GM21576 (cell line): ENCODE measurements at regions not wholly inside any gene's neighbourhood (a gene's known extent, or its start where the extent isn't known, plus 50 kb on each side); places are given as distances from the start of the nearest gene placed in this dataset.
"Not testable (repeated sequence)": the region's sequence is repeated elsewhere in the genome, so short reads cannot be mapped to it uniquely, and the experiment has no call there.

Source experiments
- ATAC-seq: cut with Tn5 transposase; IDR thresholded peaks from one replicate; pipeline ENCODE4 v1.9.1; 2021; ENCODE audit warnings: mild to moderate bottlenecking, moderate library complexity; ENCODE audit not compliant: unreplicated experiment

DNA sequence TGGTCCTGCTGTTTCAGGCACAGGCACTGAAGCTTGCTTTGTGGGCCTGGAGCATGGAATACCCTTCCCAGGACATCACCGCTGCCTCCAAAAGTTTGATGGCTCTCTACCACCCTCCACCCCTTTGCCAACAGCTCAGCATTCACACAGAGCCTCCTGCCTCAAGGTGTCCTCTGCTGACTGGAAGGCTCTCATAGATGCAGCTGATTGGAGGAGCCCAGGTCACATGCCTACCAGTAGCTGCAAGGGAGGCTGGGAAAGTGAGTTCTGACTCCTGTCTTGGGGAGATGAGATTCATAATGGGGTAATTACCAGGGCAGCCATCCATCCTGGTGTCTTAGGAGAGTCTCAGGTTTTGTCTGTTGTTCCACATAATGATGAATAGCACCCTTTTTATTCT is 124.8 kb upstream of the GRIK3 start:
- no peak for ATAC-seq

DNA sequence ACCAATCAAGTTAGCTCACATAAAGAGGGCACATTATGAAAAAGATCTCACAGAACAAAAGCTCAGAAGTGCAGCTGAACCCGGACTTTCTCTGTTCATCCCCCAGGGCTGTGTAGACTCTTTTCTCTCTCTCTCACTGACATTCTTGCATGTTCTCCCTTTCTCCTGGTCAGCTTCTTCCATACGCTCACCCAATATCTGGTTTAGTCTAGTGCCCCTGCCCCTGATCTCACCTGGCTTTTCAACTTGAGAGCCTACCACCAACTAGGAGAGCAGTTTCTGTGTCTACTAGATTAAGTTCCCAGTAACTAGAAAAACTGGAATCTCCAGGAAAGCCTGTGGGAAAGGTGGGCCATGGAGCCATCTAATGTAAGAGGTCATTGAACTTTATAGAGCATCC is 126.9 kb upstream of the GRIK3 start:
- no peak for ATAC-seq

GRCh38 chr1:37162059-37162458 is 127.7 kb upstream of the GRIK3 start:
- ATAC-seq: no peak

DNA sequence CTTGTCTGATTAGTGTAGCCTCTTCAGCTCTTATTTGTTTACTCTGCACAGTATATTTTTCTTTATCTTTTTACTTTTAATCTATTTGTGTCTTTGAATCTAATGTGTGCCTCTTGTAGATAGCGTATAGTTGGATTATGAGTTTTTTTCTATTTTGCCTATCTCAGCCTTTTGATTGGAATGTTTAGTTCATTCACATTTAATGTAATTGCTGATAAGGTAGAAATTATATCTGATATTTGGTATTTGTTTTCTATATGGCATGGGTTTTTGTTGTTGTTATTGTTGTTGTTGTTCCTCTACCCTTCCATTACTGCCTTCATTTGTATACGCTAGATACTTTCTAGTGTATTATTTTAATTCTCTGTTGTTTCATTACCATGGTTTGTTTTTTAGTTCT is 131.7 kb upstream of the GRIK3 start:
- no peak for ATAC-seq

GRCh38 chr1:37167479-37167878 is 133.2 kb upstream of the GRIK3 start:
- no peak for ATAC-seq

GRCh38 chr1:37169241-37169640 is 134.9 kb upstream of the GRIK3 start:
- ATAC-seq: no peak

- no peak for ATAC-seq
These were observed 135.5 kb upstream of the GRIK3 start for GRCh38 chr1:37169743-37170275.

DNA sequence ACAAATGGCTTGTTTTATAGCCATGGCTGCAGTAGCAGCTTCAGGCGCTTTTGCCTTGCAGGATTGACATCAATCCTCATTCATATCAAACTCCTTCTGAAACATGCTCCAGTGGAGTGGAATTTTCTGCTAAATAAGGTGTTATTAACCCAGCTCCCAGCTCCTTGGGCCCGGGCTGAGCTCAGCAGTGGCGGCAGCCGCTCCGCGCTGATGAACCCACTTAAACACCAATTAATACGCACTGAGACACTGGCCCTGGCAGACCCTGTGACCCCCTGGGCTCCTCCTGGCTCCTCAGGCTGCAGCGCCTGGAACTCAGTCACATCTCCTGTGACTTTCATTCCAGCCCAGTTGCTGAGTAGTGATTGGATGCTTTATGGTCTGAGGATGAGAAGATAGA is 137.4 kb upstream of the GRIK3 start:
- ATAC-seq: no peak

- no peak for ATAC-seq
These were observed 140.0 kb upstream of the GRIK3 start for GRCh38 chr1:37174341-37174740.

GRCh38 chr1:37174876-37175275 is 140.6 kb upstream of the GRIK3 start:
- no peak for ATAC-seq

GRCh38 chr1:37175666-37176215 is 141.4 kb upstream of the GRIK3 start:
- no peak for ATAC-seq

GRCh38 chr1:37176269-37176668 is 142.0 kb upstream of the GRIK3 start:
- ATAC-seq: no peak

DNA sequence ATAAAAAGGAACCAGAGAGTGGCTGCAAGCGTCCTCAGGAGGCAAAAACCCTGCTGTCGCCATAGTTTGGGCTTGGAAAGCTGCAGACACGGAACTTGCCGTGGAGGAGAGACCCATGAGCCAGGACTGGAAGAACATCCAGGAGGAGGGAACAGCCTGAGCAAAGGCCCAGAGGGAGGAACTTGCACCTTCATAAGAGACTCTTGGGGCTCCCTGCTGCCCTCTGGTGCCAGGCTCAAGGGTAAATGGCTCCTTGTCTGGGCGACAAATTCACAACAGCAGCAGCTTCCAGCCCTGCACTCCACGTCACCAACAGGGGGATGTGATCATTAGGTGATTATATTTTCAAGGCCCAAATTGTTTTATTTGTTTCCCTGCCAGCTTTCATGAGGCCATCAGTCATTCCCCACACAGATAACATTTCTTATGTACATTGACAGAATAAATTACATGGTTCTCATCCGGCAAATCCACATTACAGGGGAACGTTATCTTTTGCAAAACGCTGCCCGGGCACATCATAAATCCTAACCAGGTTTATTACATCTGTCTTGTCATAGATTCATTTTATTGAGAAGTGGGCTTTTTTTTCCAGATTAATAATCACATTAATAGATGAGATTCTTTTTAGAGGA is 143.0 kb upstream of the GRIK3 start:
- ATAC-seq: no peak

GRCh38 chr1:37181425-37181824 is 147.1 kb upstream of the GRIK3 start:
- ATAC-seq: no peak

DNA sequence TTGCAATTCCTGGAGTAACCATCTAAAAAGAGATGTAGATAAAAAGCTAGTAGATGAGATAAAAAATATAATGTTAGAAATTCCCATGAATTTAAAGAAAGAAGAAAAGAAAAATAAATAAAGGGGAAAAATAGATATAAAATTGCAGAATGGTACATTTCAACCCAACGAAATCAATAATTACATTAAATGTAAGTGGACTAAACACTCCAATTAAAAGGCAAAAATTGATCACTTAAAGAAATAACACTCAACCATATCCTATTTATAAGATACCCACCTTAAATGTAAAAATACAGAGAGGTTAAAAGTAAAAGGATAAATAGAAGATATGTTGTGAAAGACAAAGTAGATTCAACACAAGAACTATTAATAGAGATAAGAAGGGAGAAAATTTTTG is 150.5 kb upstream of the GRIK3 start:
- no peak for ATAC-seq

DNA sequence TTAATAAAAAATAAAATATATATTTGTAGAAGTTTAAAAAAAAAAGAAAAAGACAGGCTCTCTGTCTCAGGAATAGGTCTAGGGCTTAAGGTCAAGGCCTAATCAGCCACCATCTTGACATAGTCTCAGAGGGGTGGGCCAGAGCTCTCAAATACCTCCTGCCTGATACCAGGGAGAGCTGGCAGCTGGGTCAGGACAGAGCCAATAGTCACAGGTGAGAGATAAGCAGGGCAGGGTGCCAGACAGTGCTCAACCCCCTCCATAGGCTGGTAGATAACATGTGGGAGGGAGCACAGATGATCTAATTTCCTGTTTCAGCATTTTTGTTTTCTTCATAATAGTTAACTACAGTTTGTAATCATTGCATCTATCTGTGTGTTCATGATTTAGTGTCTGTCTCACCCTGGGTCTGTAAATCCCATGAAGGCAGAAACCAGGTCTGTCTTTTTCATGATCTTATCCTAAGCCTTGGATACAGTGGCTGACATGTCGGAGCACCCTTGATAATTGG is 152.0 kb upstream of the GRIK3 start:
- no peak for ATAC-seq

DNA sequence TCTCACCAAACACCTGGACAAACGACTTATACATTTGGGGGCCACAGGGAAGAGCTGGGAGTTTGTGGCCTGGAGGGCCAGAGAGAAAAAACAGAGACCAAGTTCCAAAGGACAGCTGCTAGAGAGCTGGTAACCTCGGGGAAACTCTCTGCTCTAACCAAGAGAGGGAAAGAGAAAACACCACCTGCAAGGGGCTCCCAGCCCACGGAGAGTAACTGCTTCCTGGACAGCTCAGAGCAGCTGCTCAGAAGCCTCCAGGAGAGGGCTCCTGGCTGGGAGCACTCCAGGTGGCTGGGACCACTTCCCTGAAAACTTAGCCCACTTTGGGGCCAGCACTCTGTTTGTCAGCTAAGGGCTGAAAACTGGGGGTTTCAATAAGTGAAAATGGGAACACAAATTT is 154.8 kb upstream of the GRIK3 start:
- no peak for ATAC-seq

DNA sequence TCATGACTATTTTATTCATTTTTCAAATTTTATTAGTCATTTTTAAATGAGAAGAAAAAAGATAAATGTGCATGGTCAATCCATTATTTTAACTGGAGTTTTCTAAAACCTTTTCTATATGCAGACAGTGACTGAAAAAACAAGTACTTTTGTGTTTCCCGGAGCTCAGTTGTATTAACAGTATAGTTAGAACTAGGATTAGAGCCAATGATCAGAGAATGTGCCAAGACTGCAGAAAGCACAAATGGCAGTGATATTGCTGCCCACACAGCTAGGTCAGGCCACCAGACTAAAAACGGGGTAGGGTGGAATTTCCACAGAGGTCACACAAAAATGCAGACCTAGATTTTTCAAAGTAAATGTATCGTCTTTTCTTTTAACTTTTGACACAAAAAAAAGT is 163.1 kb upstream of the GRIK3 start:
- no peak for ATAC-seq

- ATAC-seq: not testable (repeated sequence)
These were observed 180.0 kb upstream of the GRIK3 start for GRCh38 chr1:37214305-37214704.

DNA sequence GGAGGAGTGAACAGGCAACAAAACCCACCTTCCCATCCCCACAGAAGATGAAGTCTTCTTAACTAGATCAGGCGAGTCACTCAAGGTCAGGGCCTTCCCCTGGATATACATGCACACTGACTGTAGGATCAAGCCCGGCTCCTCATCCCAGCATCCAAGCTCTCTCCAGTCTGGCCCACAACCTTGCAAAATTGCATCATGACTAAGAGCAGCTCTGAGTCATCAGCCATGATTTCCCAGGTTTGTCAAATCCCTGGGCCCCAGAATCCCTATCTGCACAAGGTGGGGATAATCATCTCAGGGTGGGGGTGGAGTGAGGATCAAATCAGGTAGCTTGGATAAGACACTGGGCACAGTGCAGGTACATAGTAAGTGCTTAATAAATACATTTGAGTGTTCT is 199.3 kb upstream of the GRIK3 start:
- ATAC-seq: no peak

DNA sequence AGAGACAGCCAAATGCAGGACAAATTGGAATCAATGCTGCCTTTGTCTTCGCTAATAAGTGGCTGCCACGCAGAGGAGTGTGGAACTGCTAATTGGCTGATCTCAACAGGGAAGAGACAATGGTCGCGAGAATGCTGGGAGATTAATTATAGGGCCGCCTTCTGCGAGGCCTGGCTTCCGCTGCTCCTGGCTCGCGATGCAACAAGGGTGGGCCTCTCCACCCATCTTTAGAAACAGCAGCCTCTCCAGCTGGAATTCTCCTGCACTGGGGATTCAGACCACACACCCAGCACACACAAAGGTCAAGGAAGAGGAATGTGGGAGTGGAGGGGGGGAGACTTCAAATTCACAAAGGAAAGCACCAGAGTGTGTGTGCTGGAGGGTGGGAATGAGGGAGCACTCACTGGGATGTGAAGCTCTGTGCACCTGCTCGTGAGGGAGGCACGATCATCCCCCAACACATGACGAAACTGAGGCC is 200.7 kb upstream of the GRIK3 start:
- no peak for ATAC-seq

DNA sequence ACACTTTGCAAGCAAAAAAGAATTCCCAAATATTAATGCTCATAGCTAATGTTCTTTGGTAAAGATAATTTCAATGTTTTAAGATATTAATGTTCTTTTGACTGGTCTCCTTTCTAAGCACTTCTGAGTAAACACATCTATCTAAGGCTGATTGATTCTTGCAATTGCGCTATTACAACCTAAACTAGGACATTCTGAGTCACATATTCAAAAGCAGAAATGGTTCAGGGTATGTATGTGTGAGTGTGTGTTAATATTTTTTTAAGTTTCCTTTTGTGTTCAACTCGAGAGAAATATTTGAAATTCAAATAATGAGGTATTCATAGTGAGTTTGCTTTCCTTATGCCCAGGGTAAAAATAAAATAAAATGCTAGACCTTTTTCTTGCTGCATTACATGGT is 203.6 kb upstream of the GRIK3 start:
- ATAC-seq: no peak
